HTR-8/SVneo (cell line): ENCODE measurements at regions not wholly inside any gene's neighbourhood (a gene's known extent, or its start where the extent isn't known, plus 50 kb on each side); places are given as distances from the start of the nearest gene placed in this dataset.

Source experiments
- DNase-seq: peaks from one replicate; pipeline ENCODE4 v3.0.0; 2011; ENCODE audit warnings: low spot score, mixed read lengths; ENCODE audit not compliant: insufficient read length
- FAIRE-seq: peaks from 2 replicates; lab custom pipeline; 2011; peaks lifted over from hg19 to GRCh38; lab: Jason Lieb, UNC

GRCh38 chr2:64767670-64768468 is 114.2 kb upstream of the SERTAD2 start:
- FAIRE-seq (peak; percentile 85), DNase-seq (peak; percentile 83)

- FAIRE-seq, result no peak
- no peak for DNase-seq
Observed at GRCh38 chr2:64768491-64769005, 114.8 kb upstream of the SERTAD2 start.

- FAIRE-seq, result peak; percentile 49
- no peak for DNase-seq
Observed at GRCh38 chr2:64769392-64770044, 115.8 kb upstream of the SERTAD2 start.

GRCh38 chr2:64770137-64770780 is 116.5 kb upstream of the SERTAD2 start:
- FAIRE-seq (no peak), DNase-seq (no peak)

- FAIRE-seq (peak; percentile 65), DNase-seq (peak; percentile 50)
Observed at GRCh38 chr2:64770781-64771334, 117.1 kb upstream of the SERTAD2 start.

GRCh38 chr2:64771737-64772136 is 118.0 kb upstream of the SERTAD2 start:
- DNase-seq (no peak), FAIRE-seq (no peak)

GRCh38 chr2:64773461-64774118 is 119.9 kb upstream of the SERTAD2 start:
- FAIRE-seq, result no peak
- no peak for DNase-seq

GRCh38 chr2:64777841-64778240 is 124.1 kb upstream of the SERTAD2 start:
- FAIRE-seq (no peak), DNase-seq (no peak)

- FAIRE-seq, result peak; percentile 89
- peak; percentile 49 for DNase-seq
Observed at GRCh38 chr2:64779117-64779690, 125.5 kb upstream of the SERTAD2 start.

- DNase-seq, result no peak
- FAIRE-seq, result no peak
Observed at GRCh38 chr2:64780041-64780440, 126.3 kb upstream of the SERTAD2 start.

GRCh38 chr2:64781711-64782390 is 128.1 kb upstream of the SERTAD2 start:
- no peak for DNase-seq
- FAIRE-seq, result no peak

GRCh38 chr2:64784168-64785061 is 130.7 kb upstream of the SERTAD2 start:
- FAIRE-seq (no peak), DNase-seq (no peak)

GRCh38 chr2:64785245-64785644 is 131.5 kb upstream of the SERTAD2 start:
- DNase-seq (no peak), FAIRE-seq (no peak)

- FAIRE-seq (no peak), DNase-seq (no peak)
Observed at GRCh38 chr2:64786343-64787018, 132.8 kb upstream of the SERTAD2 start.

GRCh38 chr2:64787019-64787365 is 133.3 kb upstream of the SERTAD2 start:
- DNase-seq (no peak), FAIRE-seq (no peak)

- FAIRE-seq (no peak), DNase-seq (no peak)
Observed at GRCh38 chr2:64787698-64788097, 134.0 kb upstream of the SERTAD2 start.

GRCh38 chr2:64789466-64790320 is 136.0 kb upstream of the SERTAD2 start:
- no peak for FAIRE-seq
- DNase-seq, result no peak
